Colonic mucosa (tissue), 4 donors: ENCODE measurements at regions not wholly inside any gene's neighbourhood (a gene's known extent, or its start where the extent isn't known, plus 50 kb on each side); places are given as distances from the start of the nearest gene placed in this dataset.
"Not testable (repeated sequence)": the region's sequence is repeated elsewhere in the genome, so short reads cannot be mapped to it uniquely, and the experiment has no call there.

Experiments used
- DNase-seq: peaks from one replicate; pipeline ENCODE4 v3.0.0-alpha.2; 2020
- H3K27ac ChIP-seq: fragments of 200-600 bp; one replicate; pipeline ENCODE4 v1.8.0; 2021
- H3K27me3 ChIP-seq: fragments of 200-600 bp; one replicate; pipeline ENCODE4 v1.8.0; 2021
- H3K36me3 ChIP-seq: fragments of 200-600 bp; one replicate; pipeline ENCODE4 v1.8.0; 2021
- H3K4me1 ChIP-seq: fragments of 200-600 bp; one replicate; pipeline ENCODE4 v1.8.0; 2021; ENCODE audit warnings: mild to moderate bottlenecking
- H3K4me3 ChIP-seq: fragments of 200-600 bp; one replicate; pipeline ENCODE4 v1.8.0; 2021
- H3K9ac ChIP-seq, 2 donors: one replicate each; pipeline ENCODE4 v1.7.0; 2013; ENCODE audit warnings: control low read depth in 2 of 2, low read depth in 2 of 2, low read length in 2 of 2
- H3K9me3 ChIP-seq: fragments of 200-600 bp; one replicate; pipeline ENCODE4 v1.8.0; 2021
- CTCF ChIP-seq: fragments of 200-600 bp; IDR thresholded peaks from one replicate; pipeline ENCODE4 v1.8.0; 2022; ENCODE audit warnings: antibody characterized with exemption, mild to moderate bottlenecking
- intact Hi-C: fragments of 100-400 bp; cut with DNase I; formaldehyde crosslinking; loops from one replicate; pipeline ENCODE4 v1.14.1; 2022
- donor health status: healthy.
- donor health status: DM: no; HTN: no; CAD: no.
- donor health status: DM: no; HTN: no; CAD: no.

DNA sequence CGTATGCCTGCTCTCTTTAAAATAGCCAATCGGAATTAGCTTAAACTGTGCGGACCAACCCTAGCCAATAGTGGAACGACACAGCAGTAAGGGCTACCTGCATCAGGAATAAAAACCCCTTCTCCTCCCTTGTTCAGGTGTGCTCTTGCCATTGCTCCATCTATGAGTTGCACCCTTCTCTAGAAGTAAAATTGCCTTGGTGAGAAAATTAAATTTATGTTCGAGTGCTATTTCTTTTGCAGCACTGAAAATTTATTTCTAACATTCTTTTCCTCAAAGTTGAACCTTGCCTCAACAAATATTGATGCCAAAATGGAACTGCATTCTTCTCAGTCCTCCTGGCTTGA lies 102.5 kb upstream of the SHB start:
- H3K4me1 ChIP-seq: no peaks in the 10 kb centered on the region
- H3K27ac ChIP-seq: no peak overlapping the region
- H3K9me3 ChIP-seq: no peaks in the 10 kb centered on the region
- no peaks in the 10 kb centered on the region for H3K36me3 ChIP-seq
- intact Hi-C loops: no loop called here
- TF ChIP-seq CTCF: no peak
- DNase-seq: no peak
- no peak overlapping the region for H3K9ac ChIP-seq
- no peaks in the 10 kb centered on the region for H3K27me3 ChIP-seq
- no peak overlapping the region for H3K4me3 ChIP-seq

- intact Hi-C loops, H3K27me3 ChIP-seq, H3K9ac ChIP-seq, DNase-seq, H3K4me1 ChIP-seq, H3K36me3 ChIP-seq, H3K27ac ChIP-seq, H3K9me3 ChIP-seq, H3K4me3 ChIP-seq: not testable (repeated sequence)
Observed at GRCh38 chr9:38170763-38171537, 101.9 kb upstream of the SHB start.

- H3K4me1 ChIP-seq, DNase-seq, H3K4me3 ChIP-seq, H3K9ac ChIP-seq, H3K27ac ChIP-seq, H3K36me3 ChIP-seq, H3K9me3 ChIP-seq, H3K27me3 ChIP-seq, intact Hi-C loops: not testable (repeated sequence)
Observed at GRCh38 chr9:38170155-38170554, 101.1 kb upstream of the SHB start.

- intact Hi-C loops: loop anchor here (10.0 kb wide), 1 partner anchor 72 kb away; no protein-coding TSS in a partner anchor
- Histone ChIP-seq H3K9ac (no peak overlapping the region), H3K4me3 (no peak overlapping the region), H3K27me3 (no peaks in the 10 kb centered on the region), H3K9me3 (no peaks in the 10 kb centered on the region), H3K4me1 (no peaks in the 10 kb centered on the region), H3K36me3 (no peaks in the 10 kb centered on the region), H3K27ac (no peak overlapping the region)
- TF ChIP-seq CTCF: no peak
- DNase-seq: no peak
Observed at GRCh38 chr9:38166501-38166900, 97.5 kb upstream of the SHB start.

DNA sequence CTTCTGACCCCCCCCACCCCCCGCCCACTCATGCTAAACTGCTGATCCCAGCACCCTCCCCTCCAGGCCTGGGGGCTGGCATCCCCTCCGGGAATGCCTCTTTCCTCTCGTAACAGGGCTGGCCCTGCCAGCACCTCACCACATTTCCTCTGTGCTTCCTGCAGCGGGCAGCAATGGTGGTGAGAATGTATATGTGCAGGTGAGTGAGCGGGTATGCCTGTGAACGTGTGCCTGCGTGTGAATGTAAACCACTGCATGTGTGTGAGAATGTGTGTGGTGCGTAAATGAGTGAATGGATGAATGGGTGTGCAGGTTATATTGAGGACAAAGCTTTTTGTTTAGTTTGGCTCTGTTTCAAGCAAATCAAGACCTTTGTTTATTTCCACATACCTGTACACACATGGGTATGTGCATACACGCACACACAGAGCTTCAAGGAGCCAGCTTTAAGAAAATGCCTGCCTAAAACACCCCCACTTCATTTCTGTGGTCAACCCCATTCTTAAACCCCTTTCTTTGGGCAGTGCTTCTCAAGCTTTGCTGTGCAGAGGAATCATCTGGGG lies 95.7 kb upstream of the SHB start:
- no peaks in the 10 kb centered on the region for H3K27me3 ChIP-seq
- no peak overlapping the region for H3K9ac ChIP-seq
- H3K4me3 ChIP-seq: no peak overlapping the region
- no peak for DNase-seq
- no peak for TF ChIP-seq CTCF
- H3K4me1 ChIP-seq: no peaks in the 10 kb centered on the region
- intact Hi-C loops: loop anchor here (10.0 kb wide), 1 partner anchor 70 kb away; no protein-coding TSS in a partner anchor
- no peaks in the 10 kb centered on the region for H3K9me3 ChIP-seq
- H3K27ac ChIP-seq: no peak overlapping the region
- H3K36me3 ChIP-seq: no peaks in the 10 kb centered on the region

- TF ChIP-seq CTCF: no peak
- Histone ChIP-seq H3K36me3 (no peaks in the 10 kb centered on the region), H3K9me3 (no peaks in the 10 kb centered on the region), H3K27ac (no peak overlapping the region), H3K9ac (no peak overlapping the region), H3K4me3 (no peak overlapping the region), H3K27me3 (no peaks in the 10 kb centered on the region), H3K4me1 (no peaks in the 10 kb centered on the region)
- no peak for DNase-seq
- intact Hi-C loops: loop anchor here (10.0 kb wide), 1 partner anchor 69 kb away; no protein-coding TSS in a partner anchor
Observed at GRCh38 chr9:38163518-38163917, 94.5 kb upstream of the SHB start.
